Mesothelial cell of epicardium (in vitro differentiated cells): ENCODE measurements at regions not wholly inside any gene's neighbourhood (a gene's known extent, or its start where the extent isn't known, plus 50 kb on each side); places are given as distances from the start of the nearest gene placed in this dataset.

Experiments
- DNase-seq, 2 experiments: peaks; one replicate each; pipeline ENCODE4 v3.0.0; 2021; ENCODE audit warnings: low spot score in 2 of 2; ENCODE audit not compliant: unreplicated experiment in 2 of 2
- H3K27ac Mint-ChIP-seq: 2 replicates; pipeline ENCODE4 v1.8.0; 2021; ENCODE audit warnings: mixed read lengths
- H3K27me3 Mint-ChIP-seq: 2 replicates; pipeline ENCODE4 v1.8.0; 2021; ENCODE audit warnings: low read depth, mixed read lengths
- H3K36me3 Mint-ChIP-seq: 2 replicates; pipeline ENCODE4 v1.8.0; 2021; ENCODE audit warnings: mixed read lengths
- H3K4me1 Mint-ChIP-seq: 2 replicates; pipeline ENCODE4 v1.8.0; 2021; ENCODE audit warnings: mixed read lengths
- H3K4me3 Mint-ChIP-seq: 2 replicates; pipeline ENCODE4 v1.8.0; 2021; ENCODE audit warnings: mild to moderate bottlenecking, moderate library complexity, mixed read lengths
- H3K9me3 Mint-ChIP-seq: 2 replicates; pipeline ENCODE4 v1.8.0; 2021; ENCODE audit warnings: mixed read lengths
- CTCF ChIP-seq: fragments of 200-600 bp; sonication (generic); IDR thresholded peaks from one replicate; pipeline ENCODE4 v1.5.0; 2021; ENCODE audit warnings: antibody characterized with exemption; ENCODE audit not compliant: unreplicated experiment

GRCh38 chr2:7292154-7292691 lies 375.0 kb downstream of the RNF144A start:
- H3K27me3 Mint-ChIP-seq, result peaks cover 6% of the 10 kb centered on the region
- DNase-seq, result no peak
- no peaks in the 10 kb centered on the region for H3K4me1 Mint-ChIP-seq
- no peaks in the 10 kb centered on the region for H3K36me3 Mint-ChIP-seq
- TF ChIP-seq CTCF, result no peak
- H3K27ac Mint-ChIP-seq, result no peak overlapping the region
- H3K4me3 Mint-ChIP-seq, result no peak overlapping the region
- no peaks in the 10 kb centered on the region for H3K9me3 Mint-ChIP-seq

- no peak for TF ChIP-seq CTCF
- no peak overlapping the region for H3K4me3 Mint-ChIP-seq
- no peak overlapping the region for H3K27ac Mint-ChIP-seq
- H3K27me3 Mint-ChIP-seq, result peaks cover under 1% of the 10 kb centered on the region
- no peaks in the 10 kb centered on the region for H3K36me3 Mint-ChIP-seq
- peaks cover 4% of the 10 kb centered on the region for H3K9me3 Mint-ChIP-seq
- no peaks in the 10 kb centered on the region for H3K4me1 Mint-ChIP-seq
- no peak for DNase-seq
Measured at GRCh38 chr2:7309582-7309981, 392.4 kb downstream of the RNF144A start.

GRCh38 chr2:7324706-7325105 lies 407.5 kb downstream of the RNF144A start:
- Mint-ChIP-seq H3K36me3 (no peaks in the 10 kb centered on the region), H3K4me3 (no peak overlapping the region), H3K9me3 (no peaks in the 10 kb centered on the region), H3K27ac (no peak overlapping the region), H3K27me3 (peaks cover 34% of the 10 kb centered on the region), H3K4me1 (peaks cover 6% of the 10 kb centered on the region)
- DNase-seq, result no peak
- TF ChIP-seq CTCF, result no peak

- H3K27me3 Mint-ChIP-seq, result peaks cover 31% of the 10 kb centered on the region
- H3K9me3 Mint-ChIP-seq, result no peaks in the 10 kb centered on the region
- no peak for TF ChIP-seq CTCF
- H3K4me3 Mint-ChIP-seq, result no peak overlapping the region
- H3K27ac Mint-ChIP-seq, result no peak overlapping the region
- no peaks in the 10 kb centered on the region for H3K36me3 Mint-ChIP-seq
- H3K4me1 Mint-ChIP-seq, result peaks cover 6% of the 10 kb centered on the region
- no peak for DNase-seq
Measured at GRCh38 chr2:7325186-7325585, 408.0 kb downstream of the RNF144A start.

GRCh38 chr2:7329465-7329864 lies 412.3 kb downstream of the RNF144A start:
- peaks cover 12% of the 10 kb centered on the region for H3K4me1 Mint-ChIP-seq
- H3K27me3 Mint-ChIP-seq, result peaks cover 15% of the 10 kb centered on the region
- H3K4me3 Mint-ChIP-seq, result no peak overlapping the region
- H3K9me3 Mint-ChIP-seq, result no peaks in the 10 kb centered on the region
- no peak for DNase-seq
- H3K27ac Mint-ChIP-seq, result no peak overlapping the region
- no peak for TF ChIP-seq CTCF
- no peaks in the 10 kb centered on the region for H3K36me3 Mint-ChIP-seq
